ENCODE measurements at regions not wholly inside any gene's neighbourhood (a gene's known extent, or its start where the extent isn't known, plus 50 kb on each side); places are given as distances from the start of the nearest gene placed in this dataset.

DNA sequence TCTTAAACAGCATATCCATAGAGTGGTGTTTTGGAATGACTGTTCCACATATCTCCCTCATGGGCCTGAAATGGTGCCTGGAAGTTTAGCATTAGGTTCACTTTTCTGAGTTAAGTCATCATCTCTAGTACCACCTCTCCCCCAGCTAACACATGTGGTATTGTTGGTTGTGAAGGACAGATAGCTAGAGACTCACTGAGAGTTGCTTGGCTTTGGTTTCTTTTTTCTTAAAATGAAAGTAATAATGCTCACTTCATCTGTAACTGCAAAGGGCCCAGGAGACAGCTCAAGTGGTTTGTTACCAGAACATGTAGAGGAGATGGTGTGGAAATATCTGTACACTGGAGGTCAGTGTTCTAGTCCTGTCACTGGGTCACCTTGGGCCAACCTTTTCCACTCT is 90.9 kb downstream of the EFNB1 start:
- no peak for DNase-seq (ENCODE audit: low read depth)
- Histone ChIP-seq H3K36me3 (ENCODE audit: control insufficient read depth, insufficient read depth, low read length) (no peaks in the 10 kb centered on the region), H3K4me3 (ENCODE audit: low read depth, low read length) (no peak overlapping the region), H3K27me3 (ENCODE audit: control insufficient read depth, insufficient read depth, low read length) (no peaks in the 10 kb centered on the region)
- TF ChIP-seq, protein P1, sequence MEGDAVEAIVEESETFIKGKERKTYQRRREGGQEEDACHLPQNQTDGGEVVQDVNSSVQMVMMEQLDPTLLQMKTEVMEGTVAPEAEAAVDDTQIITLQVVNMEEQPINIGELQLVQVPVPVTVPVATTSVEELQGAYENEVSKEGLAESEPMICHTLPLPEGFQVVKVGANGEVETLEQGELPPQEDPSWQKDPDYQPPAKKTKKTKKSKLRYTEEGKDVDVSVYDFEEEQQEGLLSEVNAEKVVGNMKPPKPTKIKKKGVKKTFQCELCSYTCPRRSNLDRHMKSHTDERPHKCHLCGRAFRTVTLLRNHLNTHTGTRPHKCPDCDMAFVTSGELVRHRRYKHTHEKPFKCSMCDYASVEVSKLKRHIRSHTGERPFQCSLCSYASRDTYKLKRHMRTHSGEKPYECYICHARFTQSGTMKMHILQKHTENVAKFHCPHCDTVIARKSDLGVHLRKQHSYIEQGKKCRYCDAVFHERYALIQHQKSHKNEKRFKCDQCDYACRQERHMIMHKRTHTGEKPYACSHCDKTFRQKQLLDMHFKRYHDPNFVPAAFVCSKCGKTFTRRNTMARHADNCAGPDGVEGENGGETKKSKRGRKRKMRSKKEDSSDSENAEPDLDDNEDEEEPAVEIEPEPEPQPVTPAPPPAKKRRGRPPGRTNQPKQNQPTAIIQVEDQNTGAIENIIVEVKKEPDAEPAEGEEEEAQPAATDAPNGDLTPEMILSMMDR (IDR thresholded peaks at IDR 0.05; ENCODE audit: insufficient read depth, low read length, poor library complexity, severe bottlenecking), result no peak

DNA sequence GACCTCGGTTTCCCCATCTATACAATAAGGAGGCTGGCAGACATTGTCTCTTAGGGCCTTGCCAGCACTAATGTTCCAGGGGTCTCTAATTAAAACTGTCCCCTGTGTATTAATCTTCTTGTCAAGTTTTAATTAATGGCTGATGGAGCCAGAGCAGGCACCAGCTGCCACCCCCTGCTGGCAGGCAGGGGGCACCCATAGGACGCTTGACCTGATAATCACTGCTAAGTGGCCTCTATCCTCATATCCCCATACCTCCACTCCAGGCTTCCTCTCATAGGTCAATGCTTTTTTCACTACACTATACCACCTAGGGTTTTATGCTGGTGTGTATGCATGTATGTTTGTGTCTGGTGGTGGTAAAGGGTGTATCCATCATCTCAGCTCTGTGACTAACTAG is 89.4 kb downstream of the EFNB1 start:
- H3K4me3 ChIP-seq (ENCODE audit: low read depth, low read length), result no peak overlapping the region
- DNase-seq (ENCODE audit: low read depth), result no peak
- H3K36me3 ChIP-seq (ENCODE audit: control insufficient read depth, insufficient read depth, low read length), result no peaks in the 10 kb centered on the region
- no peaks in the 10 kb centered on the region for H3K27me3 ChIP-seq (ENCODE audit: control insufficient read depth, insufficient read depth, low read length)
- TF ChIP-seq, protein P1 (IDR thresholded peaks at IDR 0.05; ENCODE audit: insufficient read depth, low read length, poor library complexity, severe bottlenecking), result no peak

DNA sequence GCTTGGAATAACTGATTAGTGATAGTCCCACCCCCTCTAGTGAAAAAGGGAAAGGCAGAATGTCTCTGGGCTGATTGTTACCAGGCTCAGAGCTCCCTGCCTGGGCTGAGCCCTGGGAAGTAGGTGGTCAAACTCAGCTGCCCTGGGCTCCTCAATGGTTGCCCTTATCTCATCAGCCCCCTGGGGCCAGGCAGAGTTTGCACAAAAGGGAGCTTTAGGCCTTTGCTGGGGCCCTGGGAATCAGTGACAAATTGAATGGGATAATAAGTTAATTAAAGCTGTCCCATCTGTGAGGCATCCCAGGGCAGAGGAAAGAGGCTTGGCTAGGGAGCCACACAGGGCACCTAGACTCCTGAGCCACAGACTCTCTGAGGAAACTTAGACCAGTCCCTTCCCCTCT is 89.0 kb downstream of the EFNB1 start:
- no peaks in the 10 kb centered on the region for H3K36me3 ChIP-seq (ENCODE audit: control insufficient read depth, insufficient read depth, low read length)
- TF ChIP-seq, protein P1 (IDR thresholded peaks at IDR 0.05; ENCODE audit: insufficient read depth, low read length, poor library complexity, severe bottlenecking), result no peak
- no peak overlapping the region for H3K4me3 ChIP-seq (ENCODE audit: low read depth, low read length)
- no peaks in the 10 kb centered on the region for H3K27me3 ChIP-seq (ENCODE audit: control insufficient read depth, insufficient read depth, low read length)
- DNase-seq (ENCODE audit: low read depth), result no peak

DNA sequence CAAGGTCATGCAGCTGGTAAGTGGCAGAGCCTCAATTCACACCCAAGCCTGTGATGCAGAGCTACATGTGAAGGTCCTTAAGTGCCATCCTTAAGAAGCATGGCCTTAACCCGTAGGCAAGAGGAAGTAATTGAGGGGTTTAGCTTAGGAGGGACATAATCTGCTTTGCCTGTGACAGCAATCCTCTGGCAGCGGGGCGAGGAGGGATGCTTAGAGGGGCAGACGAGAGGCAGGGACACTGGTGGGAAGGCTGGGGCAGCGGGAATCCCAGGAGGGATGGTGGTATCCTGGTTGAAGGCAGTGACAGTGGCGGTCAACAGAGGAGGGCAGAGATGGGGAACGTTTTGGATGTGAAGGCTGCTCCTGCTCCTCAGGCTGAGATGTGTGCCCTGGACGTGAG is 88.1 kb downstream of the EFNB1 start:
- TF ChIP-seq, protein P1 (IDR thresholded peaks at IDR 0.05; ENCODE audit: insufficient read depth, low read length, poor library complexity, severe bottlenecking), result no peak

DNA sequence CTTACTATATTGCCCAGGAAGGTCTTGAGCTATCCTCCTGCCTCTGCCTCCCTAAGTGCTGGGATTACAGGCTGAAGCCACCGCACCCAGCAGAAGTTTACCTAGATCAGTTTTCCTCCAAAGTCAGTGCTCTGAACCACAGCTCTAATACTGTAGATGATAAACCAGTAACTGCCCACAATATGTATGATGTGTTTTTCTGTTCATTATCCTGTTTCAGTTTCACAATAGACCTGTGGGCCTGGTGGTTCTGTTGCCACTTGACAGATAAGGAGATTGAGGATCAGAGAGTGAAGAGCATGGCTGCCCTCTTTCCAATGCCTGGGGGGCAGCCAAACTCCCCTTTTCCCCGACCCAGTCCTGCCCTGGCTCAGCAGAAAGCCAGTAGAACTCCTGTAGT is 87.0 kb downstream of the EFNB1 start:
- TF ChIP-seq, protein P1 (IDR thresholded peaks at IDR 0.05; ENCODE audit: insufficient read depth, low read length, poor library complexity, severe bottlenecking), result no peak
- no peak for DNase-seq (ENCODE audit: low read depth)
- no peak overlapping the region for H3K4me3 ChIP-seq (ENCODE audit: low read depth, low read length)
- H3K27me3 ChIP-seq (ENCODE audit: control insufficient read depth, insufficient read depth, low read length), result no peaks in the 10 kb centered on the region
- no peaks in the 10 kb centered on the region for H3K36me3 ChIP-seq (ENCODE audit: control insufficient read depth, insufficient read depth, low read length)

More for the DNA sequence above, 88.1 kb downstream of the EFNB1 start:
- no peaks in the 10 kb centered on the region for H3K36me3 ChIP-seq (ENCODE audit: control insufficient read depth, insufficient read depth, low read length)
- DNase-seq (ENCODE audit: low read depth), result no peak
- H3K27me3 ChIP-seq (ENCODE audit: control insufficient read depth, insufficient read depth, low read length), result no peaks in the 10 kb centered on the region
- H3K4me3 ChIP-seq (ENCODE audit: low read depth, low read length), result no peak overlapping the region

DNA sequence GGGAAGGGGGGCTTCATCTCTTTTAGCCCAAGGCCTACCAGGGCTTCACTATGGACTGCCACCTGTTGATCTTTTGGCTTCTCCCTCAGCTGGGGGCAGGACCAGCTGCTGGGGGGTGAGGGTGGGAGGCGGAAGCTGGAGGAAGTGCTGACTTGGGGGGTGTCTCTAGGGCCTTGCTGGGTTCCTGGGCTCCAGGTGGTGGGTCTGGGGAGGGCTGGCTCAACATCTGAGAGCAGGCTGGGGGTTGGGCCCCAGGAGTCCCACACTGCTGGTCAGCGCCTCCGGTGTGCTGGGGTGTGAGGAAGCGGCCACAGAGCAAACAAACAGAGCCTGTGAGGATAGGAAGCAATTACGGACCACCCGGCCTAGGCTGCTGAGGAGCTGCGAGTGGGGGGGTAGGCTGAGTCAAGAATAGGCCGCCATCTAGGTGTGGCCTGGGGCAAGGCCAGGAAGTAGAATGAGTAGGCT is 85.7 kb downstream of the EFNB1 start:
- H3K36me3 ChIP-seq (ENCODE audit: control insufficient read depth, insufficient read depth, low read length), result no peaks in the 10 kb centered on the region
- H3K4me3 ChIP-seq (ENCODE audit: low read depth, low read length), result no peak overlapping the region
- DNase-seq (ENCODE audit: low read depth), result no peak

More for the DNA sequence above, 85.7 kb downstream of the EFNB1 start:
- H3K27me3 ChIP-seq (ENCODE audit: control insufficient read depth, insufficient read depth, low read length), result no peaks in the 10 kb centered on the region
- TF ChIP-seq, protein P1 (IDR thresholded peaks at IDR 0.05; ENCODE audit: insufficient read depth, low read length, poor library complexity, severe bottlenecking), result no peak
